NB4 (cell line): ENCODE measurements at regions not wholly inside any gene's neighbourhood (a gene's known extent, or its start where the extent isn't known, plus 50 kb on each side); places are given as distances from the start of the nearest gene placed in this dataset.

ENCODE experiments used
- CTCF ChIP-seq: IDR thresholded peaks from one replicate; pipeline ENCODE4 v1.5.1; 2012; ENCODE audit warnings: low read depth, low read length
- MYC ChIP-seq: IDR thresholded peaks from 2 replicates; pipeline ENCODE4 v1.6.1; 2011; ENCODE audit warnings: low read depth, low read length

GRCh38 chr1:101739146-101739545, 257.6 kb downstream of the OLFM3 start:
- TF ChIP-seq CTCF (no peak), MYC (no peak)
